ENCODE measurements at regions not wholly inside any gene's neighbourhood (a gene's known extent, or its start where the extent isn't known, plus 50 kb on each side); places are given as distances from the start of the nearest gene placed in this dataset.

GRCh38 chr12:30046376-30046775 lies 262.6 kb upstream of the TMTC1 start:
- H3K27ac ChIP-seq: no peak overlapping the region
- no peaks in the 10 kb centered on the region for H3K27me3 ChIP-seq
- TF ChIP-seq CTCF (IDR thresholded peaks at IDR 0.05) (no peak), POLR2A (IDR thresholded peaks at IDR 0.05) (no peak)
- DNase-seq: no peak
- H3K4me1 ChIP-seq: no peaks in the 10 kb centered on the region
- no peak overlapping the region for H3K4me3 ChIP-seq
- no peaks in the 10 kb centered on the region for H3K36me3 ChIP-seq
- H3K9me3 ChIP-seq: no peaks in the 10 kb centered on the region
- intact Hi-C loops (cut with DNase I; ENCODE audit: low total_unique reads): no loop called here

GRCh38 chr12:30045171-30045570 lies 261.4 kb upstream of the TMTC1 start:
- intact Hi-C loops (cut with DNase I; ENCODE audit: low total_unique reads): no loop called here
- H3K27me3 ChIP-seq: no peaks in the 10 kb centered on the region
- no peaks in the 10 kb centered on the region for H3K36me3 ChIP-seq
- TF ChIP-seq CTCF (IDR thresholded peaks at IDR 0.05) (no peak), POLR2A (IDR thresholded peaks at IDR 0.05) (no peak)
- no peaks in the 10 kb centered on the region for H3K4me1 ChIP-seq
- DNase-seq: no peak
- H3K9me3 ChIP-seq: no peaks in the 10 kb centered on the region
- H3K4me3 ChIP-seq: no peak overlapping the region
- H3K27ac ChIP-seq: no peak overlapping the region

GRCh38 chr12:30044206-30044605 lies 260.5 kb upstream of the TMTC1 start:
- Histone ChIP-seq H3K36me3 (no peaks in the 10 kb centered on the region), H3K4me3 (no peak overlapping the region), H3K27me3 (no peaks in the 10 kb centered on the region), H3K9me3 (no peaks in the 10 kb centered on the region), H3K4me1 (no peaks in the 10 kb centered on the region), H3K27ac (no peak overlapping the region)
- no peak for TF ChIP-seq CTCF (IDR thresholded peaks at IDR 0.05)
- no peak for TF ChIP-seq POLR2A (IDR thresholded peaks at IDR 0.05)
- intact Hi-C loops (cut with DNase I; ENCODE audit: low total_unique reads): no loop called here
- no peak for DNase-seq

- intact Hi-C loops (cut with DNase I; ENCODE audit: low total_unique reads): no loop called here
Measured at GRCh38 chr12:30043151-30043847, 259.6 kb upstream of the TMTC1 start.

GRCh38 chr12:30041096-30041495 lies 257.4 kb upstream of the TMTC1 start:
- TF ChIP-seq CTCF (IDR thresholded peaks at IDR 0.05) (no peak), POLR2A (IDR thresholded peaks at IDR 0.05) (no peak)
- no peaks in the 10 kb centered on the region for H3K4me1 ChIP-seq
- no peaks in the 10 kb centered on the region for H3K27me3 ChIP-seq
- no peak overlapping the region for H3K4me3 ChIP-seq
- H3K9me3 ChIP-seq: no peaks in the 10 kb centered on the region
- H3K36me3 ChIP-seq: no peaks in the 10 kb centered on the region
- intact Hi-C loops (cut with DNase I; ENCODE audit: low total_unique reads): no loop called here
- no peak for DNase-seq
- no peak overlapping the region for H3K27ac ChIP-seq

More at GRCh38 chr12:30043151-30043847, 259.6 kb upstream of the TMTC1 start:
- Histone ChIP-seq H3K4me1 (no peaks in the 10 kb centered on the region), H3K27ac (no peak overlapping the region), H3K36me3 (no peaks in the 10 kb centered on the region), H3K9me3 (no peaks in the 10 kb centered on the region), H3K4me3 (no peak overlapping the region), H3K27me3 (no peaks in the 10 kb centered on the region)
- TF ChIP-seq POLR2A (IDR thresholded peaks at IDR 0.05): no peak
- no peak for TF ChIP-seq CTCF (IDR thresholded peaks at IDR 0.05)
- DNase-seq: no peak
